SIG-M5 (cell line): ENCODE measurements at regions not wholly inside any gene's neighbourhood (a gene's known extent, or its start where the extent isn't known, plus 50 kb on each side); places are given as distances from the start of the nearest gene placed in this dataset.

Experiments
- DNase-seq: peaks from one replicate; lab custom pipeline; 2025; lab: John Stamatoyannopoulos, UW

- no peak for DNase-seq
Measured at GRCh38 chr10:130799532-130799931, 512.0 kb downstream of the TCERG1L start.

DNA sequence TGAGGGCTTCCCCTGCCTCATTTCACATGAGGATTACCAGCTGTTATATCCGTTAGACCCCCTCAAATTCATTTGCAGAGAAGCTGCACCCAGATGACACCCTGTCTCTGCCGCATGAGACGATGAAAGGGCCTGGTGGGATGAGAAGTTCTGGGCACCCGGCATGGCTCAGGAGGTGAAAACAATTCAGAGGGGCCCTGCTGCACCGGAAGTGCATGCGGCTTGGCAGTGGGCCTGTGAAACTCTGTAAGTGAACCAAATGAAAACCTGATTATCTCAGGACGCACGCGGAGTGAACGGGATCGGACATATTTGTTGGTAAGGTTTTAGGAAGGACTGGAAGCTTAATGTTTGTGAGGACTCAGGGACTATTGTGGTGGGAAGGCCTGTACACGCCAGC, 511.2 kb downstream of the TCERG1L start:
- DNase-seq: no peak

DNA sequence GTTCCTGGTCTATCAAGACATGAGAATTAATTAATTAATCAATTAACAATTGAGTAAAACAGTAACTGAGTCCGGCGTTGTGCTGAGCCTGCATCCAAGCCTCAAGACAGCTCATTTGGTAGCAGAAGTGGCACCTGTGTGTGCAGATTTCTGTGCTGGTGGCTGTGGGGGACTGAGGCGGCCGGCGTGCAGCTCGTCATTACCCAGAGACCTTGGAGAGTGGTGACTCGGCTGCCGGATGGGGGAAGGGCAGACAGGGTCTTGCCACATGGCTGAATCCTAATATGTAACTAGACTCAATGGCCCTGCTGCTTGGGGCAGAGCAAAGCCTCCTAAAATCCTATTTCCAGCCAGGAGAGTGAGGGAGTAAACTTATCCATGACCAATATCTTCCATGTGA, 510.2 kb downstream of the TCERG1L start:
- DNase-seq: no peak

DNA sequence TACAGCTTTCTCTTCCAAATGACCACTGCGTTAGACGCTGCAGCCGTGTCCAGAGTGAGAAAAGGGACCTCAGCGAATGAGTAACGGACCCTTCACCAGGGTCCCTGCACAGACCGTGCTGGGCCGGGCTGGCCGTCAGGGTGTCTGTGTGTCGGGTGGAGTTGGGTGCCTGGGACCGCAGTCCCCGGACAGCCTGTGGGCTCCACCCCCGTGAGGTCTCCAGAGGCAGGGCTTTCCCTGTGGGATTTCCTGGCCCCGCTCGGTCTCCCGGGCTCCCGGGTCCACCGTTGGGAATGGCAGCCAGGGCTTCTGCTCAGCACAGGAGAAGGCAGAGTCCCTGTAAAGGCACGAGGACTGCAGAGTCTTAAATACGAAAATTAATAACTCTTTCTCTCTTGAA, 509.7 kb downstream of the TCERG1L start:
- DNase-seq: no peak

DNA sequence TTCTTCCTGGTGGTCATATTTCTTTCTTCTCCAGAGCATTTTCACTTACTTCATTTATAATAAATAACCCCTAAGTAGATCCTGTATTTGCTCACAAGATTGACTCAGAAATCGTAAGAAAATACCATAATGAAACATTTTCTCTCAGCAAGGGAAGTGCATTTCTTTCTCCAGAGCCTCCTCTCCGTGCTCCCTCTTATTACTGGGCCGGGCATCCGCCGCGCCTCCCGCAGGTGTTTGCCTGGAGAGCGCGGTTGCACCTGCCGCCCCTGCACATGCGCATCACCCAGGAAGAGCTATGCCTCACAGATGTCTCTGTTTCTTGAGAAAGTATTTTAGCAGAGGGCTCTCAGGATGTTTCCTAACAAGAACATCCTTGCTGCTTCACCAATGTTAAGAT, 509.2 kb downstream of the TCERG1L start:
- no peak for DNase-seq

- DNase-seq: no peak
Measured at GRCh38 chr10:130804281-130804680, 507.2 kb downstream of the TCERG1L start.

GRCh38 chr10:130804778-130805634, 506.5 kb downstream of the TCERG1L start:
- DNase-seq: no peak

DNA sequence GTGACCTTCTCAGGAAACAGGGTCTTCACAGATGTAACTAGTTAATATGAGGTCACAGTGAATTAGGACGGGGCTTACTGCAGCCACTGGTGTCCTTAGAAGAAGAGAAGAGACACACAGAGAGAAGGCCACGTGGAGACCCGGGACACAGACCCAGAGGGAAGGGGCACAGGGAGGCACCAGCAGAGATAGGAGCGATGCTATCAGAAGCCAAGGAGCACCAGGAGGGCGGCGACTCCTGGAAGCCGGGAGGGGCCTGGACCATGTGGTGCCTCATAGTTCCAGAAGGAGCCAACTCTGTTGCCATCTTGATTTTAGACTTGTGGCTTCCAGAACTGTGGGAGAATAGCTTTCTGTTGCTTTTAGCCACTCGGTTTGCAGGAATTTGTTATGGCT, 505.9 kb downstream of the TCERG1L start:
- no peak for DNase-seq

GRCh38 chr10:130806426-130806825, 505.1 kb downstream of the TCERG1L start:
- DNase-seq: no peak

GRCh38 chr10:130807096-130807495, 504.4 kb downstream of the TCERG1L start:
- no peak for DNase-seq

DNA sequence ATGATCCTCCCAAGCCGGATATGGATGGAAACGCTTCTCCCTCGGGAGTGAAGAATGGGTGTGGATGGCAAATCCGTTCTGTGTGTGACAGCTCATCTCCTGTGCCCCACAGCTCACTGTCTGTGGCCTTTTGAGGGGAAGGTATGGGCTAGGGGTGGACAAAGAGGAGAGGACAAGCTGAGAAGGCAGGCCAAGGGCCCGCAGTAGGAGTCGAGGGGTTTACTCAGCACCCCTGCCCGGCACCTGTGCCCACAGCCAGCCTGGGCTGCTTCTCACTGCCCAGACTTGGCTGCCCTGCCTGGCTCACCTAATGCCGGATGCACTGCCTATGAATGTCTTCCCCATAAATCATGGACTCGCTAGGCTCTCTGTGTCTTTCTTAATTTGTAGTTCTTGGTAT, 503.8 kb downstream of the TCERG1L start:
- DNase-seq: no peak

- DNase-seq: no peak
Measured at GRCh38 chr10:130808243-130808642, 503.3 kb downstream of the TCERG1L start.

DNA sequence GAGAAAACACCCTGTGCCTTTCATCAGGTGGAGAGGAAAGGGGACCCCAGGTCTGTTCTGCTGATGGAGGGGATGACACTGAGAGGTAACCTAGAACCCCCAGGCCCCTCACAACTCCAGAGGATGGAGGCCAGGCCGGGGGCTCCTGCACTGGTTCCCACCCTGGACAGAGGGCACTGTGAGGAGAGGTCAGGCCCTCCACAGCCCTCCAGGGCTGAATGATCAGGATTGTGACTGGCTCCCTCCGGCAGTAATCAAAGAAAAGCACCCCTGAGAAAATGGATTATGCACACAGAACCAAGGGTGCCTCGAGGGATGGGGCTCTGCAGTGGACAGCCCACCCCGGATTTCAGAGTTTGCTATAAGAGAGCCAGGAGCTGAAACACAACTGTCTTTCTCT, 502.8 kb downstream of the TCERG1L start:
- no peak for DNase-seq

DNA sequence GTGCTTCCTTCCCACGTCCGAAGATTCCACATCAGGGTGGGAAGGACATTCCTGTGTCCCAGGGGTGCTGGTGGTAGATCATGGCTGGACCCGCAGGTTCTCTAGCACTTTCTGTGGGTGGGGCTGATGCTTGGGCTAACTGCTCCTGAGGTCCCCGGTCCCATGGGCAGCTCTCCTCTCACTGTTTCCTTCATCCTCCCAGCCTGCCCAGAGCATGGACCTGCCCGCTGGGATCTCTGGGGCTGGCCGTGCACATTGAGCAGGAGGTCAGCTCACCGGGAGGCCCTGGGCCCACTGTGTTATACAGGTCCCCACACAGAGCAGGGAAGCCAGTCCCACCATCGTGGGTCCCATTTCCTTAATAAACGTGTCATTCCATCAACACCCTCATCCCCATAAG, 502.3 kb downstream of the TCERG1L start:
- DNase-seq: no peak

GRCh38 chr10:130809761-130810515, 501.6 kb downstream of the TCERG1L start:
- no peak for DNase-seq

- no peak for DNase-seq
Measured at GRCh38 chr10:130810856-130811255, 500.7 kb downstream of the TCERG1L start.

DNA sequence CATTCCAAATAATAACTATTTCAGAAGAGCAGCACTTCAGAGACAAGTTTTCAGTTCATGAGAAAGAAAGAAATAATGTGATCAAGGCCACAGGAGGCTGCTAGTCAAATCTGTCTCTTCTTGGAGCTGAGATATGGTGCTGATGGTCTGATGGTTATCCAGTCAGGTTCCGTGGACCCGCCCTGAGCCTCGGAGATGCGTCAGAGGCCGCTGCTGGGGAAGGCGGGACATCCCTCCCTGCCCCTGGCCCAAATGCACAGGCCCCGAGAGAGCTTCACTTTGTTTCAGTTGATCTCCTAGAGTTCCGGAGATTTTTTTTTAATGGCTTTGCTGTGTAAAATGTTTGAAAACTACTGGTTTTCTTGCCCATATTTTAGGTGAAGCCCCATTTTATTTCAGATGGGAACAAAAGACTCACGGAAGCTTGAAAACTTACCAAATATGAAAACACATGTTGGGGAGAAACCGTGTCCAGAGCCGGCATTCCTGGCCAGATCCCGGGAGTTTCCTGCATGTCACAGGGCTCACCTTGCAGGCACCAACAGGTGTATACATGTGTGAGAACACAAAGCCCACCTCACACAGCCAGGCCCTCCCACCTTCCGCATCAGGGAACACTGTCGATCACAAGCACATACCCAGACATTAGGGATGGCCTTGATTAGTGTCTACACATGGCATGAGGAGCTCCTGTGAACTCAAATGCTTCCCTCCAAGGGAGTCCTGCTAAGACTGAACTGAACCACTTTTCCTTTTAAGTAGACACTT, 499.0 kb downstream of the TCERG1L start:
- no peak for DNase-seq

DNA sequence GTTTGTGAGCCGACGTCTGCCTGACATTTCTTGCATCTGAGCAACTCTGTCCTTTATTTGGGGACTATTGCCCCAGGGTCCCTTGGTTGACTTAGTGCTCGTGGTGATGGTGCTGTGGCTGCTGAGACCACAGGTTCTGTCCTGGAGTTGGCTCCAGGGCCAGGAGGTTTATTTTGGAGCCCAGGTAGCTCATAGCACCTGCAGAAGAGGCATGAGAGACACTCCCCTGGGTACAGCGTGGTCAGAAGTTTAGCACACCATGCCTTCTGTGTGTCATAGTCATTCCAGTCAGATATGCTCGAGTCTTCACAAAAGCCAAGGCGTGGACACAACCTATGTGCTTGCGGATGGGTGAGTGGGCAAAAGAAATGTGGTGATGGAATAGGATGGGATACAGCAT, 496.9 kb downstream of the TCERG1L start:
- DNase-seq: no peak

DNA sequence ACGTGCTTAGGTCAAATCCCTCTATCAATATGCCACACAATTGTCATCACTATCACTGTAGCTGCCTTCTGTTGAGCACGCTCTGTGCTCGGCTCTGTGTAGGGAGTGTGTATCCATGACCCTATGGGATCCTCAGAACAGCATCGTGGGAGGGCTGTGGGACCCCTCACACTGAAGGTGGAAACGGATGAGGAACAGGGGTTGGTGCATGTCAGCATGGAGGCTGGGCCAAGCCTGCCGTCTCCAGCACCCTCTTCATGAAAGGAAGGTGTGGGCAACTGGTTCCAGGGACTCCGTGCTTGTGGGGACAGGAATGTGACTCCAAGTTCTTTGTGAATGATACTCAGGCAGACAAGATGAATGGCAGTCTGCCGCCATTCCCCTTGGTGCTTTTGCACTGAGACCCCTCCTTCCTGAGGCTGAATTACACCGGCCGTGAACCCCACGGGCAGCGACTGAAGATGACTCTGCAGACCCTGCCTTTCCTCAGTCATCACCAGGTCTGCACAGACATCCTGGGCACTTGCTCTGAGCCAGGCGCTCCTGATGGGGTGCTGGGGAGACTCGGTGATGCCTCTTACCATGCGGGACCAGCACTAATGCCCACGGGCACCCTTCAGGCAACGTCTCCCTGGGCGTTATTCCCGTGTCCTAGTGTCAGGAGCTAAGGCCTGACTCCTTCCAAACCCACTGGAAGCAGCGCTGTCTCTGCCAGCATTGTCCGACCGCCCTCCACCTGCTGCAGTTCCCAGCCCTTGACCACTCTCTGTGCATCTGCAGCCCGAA, 495.2 kb downstream of the TCERG1L start:
- no peak for DNase-seq

GRCh38 chr10:130817046-130817624, 494.4 kb downstream of the TCERG1L start:
- no peak for DNase-seq

GRCh38 chr10:130817674-130818073, 493.8 kb downstream of the TCERG1L start:
- DNase-seq: no peak
